ENCODE measurements at regions not wholly inside any gene's neighbourhood (a gene's known extent, or its start where the extent isn't known, plus 50 kb on each side); places are given as distances from the start of the nearest gene placed in this dataset.

- no peak for TF ChIP-seq CTCF (conservative IDR thresholded peaks at IDR 0.05 in 1 of 2, IDR thresholded peaks at IDR 0.05 in 1 of 2; ENCODE audit: extremely low read depth in 1 of 2, insufficient read depth in 1 of 2, low read depth in 1 of 2, low read length in 2 of 2)
- TF ChIP-seq EZH2 (IDR thresholded peaks at IDR 0.05; ENCODE audit: borderline replicate concordance, low read length): no peak
Observed at GRCh38 chr2:216284708-216285107, 87.6 kb downstream of the MARCHF4 start.

All from mammary epithelial cell (primary cell).